IMR-90 (cell line): ENCODE measurements at regions not wholly inside any gene's neighbourhood (a gene's known extent, or its start where the extent isn't known, plus 50 kb on each side); places are given as distances from the start of the nearest gene placed in this dataset.

ENCODE experiments used
- BHLHE40 ChIP-seq: fragments of 150-350 bp; IDR thresholded peaks from 2 replicates; pipeline ENCODE4 v1.6.1; 2016; ENCODE audit warnings: mild to moderate bottlenecking, low read depth, low read length
- CEBPB ChIP-seq: IDR thresholded peaks from 2 replicates; pipeline ENCODE4 v1.6.1; 2012; ENCODE audit warnings: low read depth, low read length, improper control_type of control experiment
- CTCF ChIP-seq: conservative IDR thresholded peaks from 2 replicates; pipeline ENCODE4 v1.5.1; 2012; ENCODE audit warnings: mild to moderate bottlenecking, low read depth, low read length, improper control_type of control experiment
- ELK1 ChIP-seq: fragments of 150-350 bp; IDR thresholded peaks from 2 replicates; pipeline ENCODE4 v1.6.1; 2016; ENCODE audit warnings: low read depth, mild to moderate bottlenecking, low read length, moderate library complexity, borderline replicate concordance
- FOS ChIP-seq: fragments of 150-350 bp; IDR thresholded peaks from 2 replicates; pipeline ENCODE4 v1.6.1; 2016; ENCODE audit warnings: low read depth, low read length
- MAFK ChIP-seq: IDR thresholded peaks from 2 replicates; pipeline ENCODE4 v1.6.1; 2012; ENCODE audit warnings: low read depth, low read length, improper control_type of control experiment
- MXI1 ChIP-seq: IDR thresholded peaks from 2 replicates; pipeline ENCODE4 v1.6.1; 2012; ENCODE audit warnings: low read depth, mild to moderate bottlenecking, low read length, moderate library complexity, borderline replicate concordance
- POLR2A ChIP-seq: IDR thresholded peaks from 2 replicates; pipeline ENCODE4 v1.6.1; 2012; ENCODE audit warnings: mild to moderate bottlenecking, low read depth, low read length
- RAD21 ChIP-seq: IDR thresholded peaks from 2 replicates; pipeline ENCODE4 v1.6.1; 2012; ENCODE audit warnings: low read length, improper control_type of control experiment
- RFX5 ChIP-seq: IDR thresholded peaks from 2 replicates; pipeline ENCODE4 v1.8.0; 2012; ENCODE audit warnings: low read depth, mild to moderate bottlenecking, low read length, moderate library complexity
- SMC3 ChIP-seq: fragments of 150-350 bp; IDR thresholded peaks from 2 replicates; pipeline ENCODE4 v1.6.1; 2016; ENCODE audit warnings: low read depth, mild to moderate bottlenecking, antibody characterized with exemption, low read length, moderate library complexity
- USF2 ChIP-seq: fragments of 150-350 bp; IDR thresholded peaks from 2 replicates; pipeline ENCODE4 v1.6.1; 2017; ENCODE audit warnings: mild to moderate bottlenecking, antibody characterized with exemption, low read length, low read depth

GRCh38 chr2:60140185-60140584 is 413.3 kb downstream of the BCL11A start:
- no peak for TF ChIP-seq CTCF
- TF ChIP-seq RFX5: no peak
- TF ChIP-seq POLR2A: no peak
- no peak for TF ChIP-seq CEBPB
- TF ChIP-seq MXI1: no peak
- TF ChIP-seq MAFK: no peak
- TF ChIP-seq RAD21: no peak
- TF ChIP-seq USF2: no peak
- no peak for TF ChIP-seq SMC3
- no peak for TF ChIP-seq ELK1
- TF ChIP-seq FOS: no peak
- no peak for TF ChIP-seq BHLHE40
